ENCODE measurements at regions not wholly inside any gene's neighbourhood (a gene's known extent, or its start where the extent isn't known, plus 50 kb on each side); places are given as distances from the start of the nearest gene placed in this dataset.
"Not testable (repeated sequence)": the region's sequence is repeated elsewhere in the genome, so short reads cannot be mapped to it uniquely, and the experiment has no call there.

DNA sequence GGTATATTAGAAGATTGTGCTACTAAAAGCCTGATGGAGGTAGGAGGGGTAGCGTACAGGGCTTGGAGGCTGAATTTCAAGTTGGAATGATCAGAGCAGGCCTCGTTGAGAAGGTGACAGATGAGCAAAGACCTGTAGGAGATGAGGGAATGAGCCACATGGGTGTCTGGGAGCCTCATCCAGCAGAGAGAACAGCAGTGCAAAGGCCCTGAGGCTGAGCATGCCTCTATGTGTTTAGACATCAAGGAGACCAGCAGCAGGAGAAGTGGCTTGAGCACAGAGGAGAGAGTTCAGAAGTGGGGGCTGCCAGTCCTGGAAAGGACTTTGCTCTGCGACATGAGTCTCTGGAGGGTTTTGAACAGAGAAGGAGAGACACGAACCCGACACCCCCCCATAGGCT, 111.7 kb downstream of the TMEM130 start:
- Mint-ChIP-seq H3K36me3 (ENCODE audit: low read depth) (no peaks in the 10 kb centered on the region), H3K9me3 (peaks cover 8% of the 10 kb centered on the region), H3K4me3 (no peak overlapping the region), H3K27ac (ENCODE audit: unreplicated experiment) (no peak overlapping the region), H3K4me1 (peaks cover 3% of the 10 kb centered on the region), H3K27me3 (ENCODE audit: low read depth) (peaks cover 9% of the 10 kb centered on the region)
- TF ChIP-seq, protein P1, sequence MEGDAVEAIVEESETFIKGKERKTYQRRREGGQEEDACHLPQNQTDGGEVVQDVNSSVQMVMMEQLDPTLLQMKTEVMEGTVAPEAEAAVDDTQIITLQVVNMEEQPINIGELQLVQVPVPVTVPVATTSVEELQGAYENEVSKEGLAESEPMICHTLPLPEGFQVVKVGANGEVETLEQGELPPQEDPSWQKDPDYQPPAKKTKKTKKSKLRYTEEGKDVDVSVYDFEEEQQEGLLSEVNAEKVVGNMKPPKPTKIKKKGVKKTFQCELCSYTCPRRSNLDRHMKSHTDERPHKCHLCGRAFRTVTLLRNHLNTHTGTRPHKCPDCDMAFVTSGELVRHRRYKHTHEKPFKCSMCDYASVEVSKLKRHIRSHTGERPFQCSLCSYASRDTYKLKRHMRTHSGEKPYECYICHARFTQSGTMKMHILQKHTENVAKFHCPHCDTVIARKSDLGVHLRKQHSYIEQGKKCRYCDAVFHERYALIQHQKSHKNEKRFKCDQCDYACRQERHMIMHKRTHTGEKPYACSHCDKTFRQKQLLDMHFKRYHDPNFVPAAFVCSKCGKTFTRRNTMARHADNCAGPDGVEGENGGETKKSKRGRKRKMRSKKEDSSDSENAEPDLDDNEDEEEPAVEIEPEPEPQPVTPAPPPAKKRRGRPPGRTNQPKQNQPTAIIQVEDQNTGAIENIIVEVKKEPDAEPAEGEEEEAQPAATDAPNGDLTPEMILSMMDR (conservative IDR thresholded peaks at IDR 0.05), result no peak
- DNase-seq (ENCODE audit: low read depth, low spot score), result no peak

DNA sequence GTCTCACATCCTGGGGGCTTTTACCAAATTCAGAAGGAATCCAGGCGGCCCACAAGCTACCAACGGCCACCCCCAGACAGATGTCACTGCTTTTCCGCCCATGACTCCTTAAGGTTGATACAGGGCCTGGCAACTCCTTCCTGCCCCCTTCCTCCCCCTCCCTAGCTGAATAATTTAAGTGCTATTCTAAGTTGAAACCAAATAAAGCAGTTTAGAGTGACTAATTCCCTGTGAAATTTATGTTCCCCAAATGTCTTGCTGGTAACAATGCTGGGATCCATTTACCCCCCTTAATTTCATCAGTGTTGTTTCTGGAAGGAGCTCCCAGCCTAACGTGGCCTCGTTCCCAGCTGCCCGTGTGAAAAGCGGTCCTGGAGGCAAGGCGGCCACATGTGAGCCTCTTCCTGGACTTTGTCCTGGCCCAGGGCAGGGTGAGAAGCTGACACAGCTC, 109.6 kb downstream of the TMEM130 start:
- Mint-ChIP-seq H3K27ac (ENCODE audit: unreplicated experiment) (no peak overlapping the region), H3K36me3 (ENCODE audit: low read depth) (no peaks in the 10 kb centered on the region), H3K27me3 (ENCODE audit: low read depth) (peaks cover 9% of the 10 kb centered on the region), H3K4me3 (no peak overlapping the region), H3K9me3 (peaks cover 8% of the 10 kb centered on the region), H3K4me1 (peaks cover 3% of the 10 kb centered on the region)
- DNase-seq (ENCODE audit: low read depth, low spot score), result no peak
- TF ChIP-seq, protein P1 (conservative IDR thresholded peaks at IDR 0.05), result no peak

DNA sequence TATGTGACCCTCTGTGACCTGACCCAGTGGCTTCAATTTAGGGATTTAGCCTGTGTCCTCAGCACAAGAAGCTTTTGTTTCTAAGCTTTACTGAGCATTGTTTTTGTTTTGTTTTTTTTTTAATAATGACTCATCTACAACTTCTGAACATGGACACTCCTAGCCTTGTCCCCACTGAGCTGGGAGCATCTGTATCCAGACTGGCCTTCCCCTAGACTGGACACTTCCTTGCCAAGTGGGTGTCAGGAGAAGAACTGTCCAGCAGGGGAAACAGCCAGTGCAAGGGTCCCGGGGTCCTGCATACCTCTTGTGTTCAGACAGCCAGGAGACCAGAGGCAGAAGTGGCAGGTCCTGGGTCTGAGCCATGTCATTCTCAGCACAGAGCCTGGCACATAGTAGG, 108.6 kb downstream of the TMEM130 start:
- Mint-ChIP-seq H3K36me3 (ENCODE audit: low read depth) (no peaks in the 10 kb centered on the region), H3K27me3 (ENCODE audit: low read depth) (peaks cover 9% of the 10 kb centered on the region), H3K27ac (ENCODE audit: unreplicated experiment) (no peak overlapping the region), H3K4me3 (no peak overlapping the region), H3K9me3 (peaks cover 8% of the 10 kb centered on the region), H3K4me1 (peaks cover 3% of the 10 kb centered on the region)
- TF ChIP-seq, protein P1 (conservative IDR thresholded peaks at IDR 0.05), result no peak
- DNase-seq (ENCODE audit: low read depth, low spot score), result no peak

DNA sequence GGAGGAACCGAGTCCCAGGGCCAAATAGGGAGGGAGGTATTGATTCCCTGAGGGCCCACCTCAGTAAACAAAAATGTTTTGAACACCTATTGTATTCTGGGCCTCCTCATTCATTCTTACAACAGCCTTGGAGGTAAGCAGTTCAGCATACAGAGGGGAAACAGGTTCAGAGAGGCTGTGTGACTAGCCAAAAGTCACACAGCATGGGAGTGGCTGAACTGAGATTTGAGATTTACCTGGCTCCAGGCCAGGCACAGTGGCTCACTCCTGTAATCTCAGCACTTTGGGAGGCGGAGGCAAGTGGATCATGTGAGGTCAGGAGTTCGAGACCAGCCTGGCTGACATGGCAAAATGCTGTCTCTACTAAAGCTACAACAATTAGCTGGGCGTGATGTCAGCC, 107.2 kb downstream of the TMEM130 start:
- H3K4me1 Mint-ChIP-seq, result peaks cover 3% of the 10 kb centered on the region
- TF ChIP-seq, protein P1 (conservative IDR thresholded peaks at IDR 0.05), result no peak
- H3K36me3 Mint-ChIP-seq (ENCODE audit: low read depth), result no peaks in the 10 kb centered on the region
- H3K9me3 Mint-ChIP-seq, result peaks cover 8% of the 10 kb centered on the region
- H3K27ac Mint-ChIP-seq (ENCODE audit: unreplicated experiment), result no peak overlapping the region
- H3K4me3 Mint-ChIP-seq, result no peak overlapping the region
- no peak for DNase-seq (ENCODE audit: low read depth, low spot score)
- peaks cover 9% of the 10 kb centered on the region for H3K27me3 Mint-ChIP-seq (ENCODE audit: low read depth)

DNA sequence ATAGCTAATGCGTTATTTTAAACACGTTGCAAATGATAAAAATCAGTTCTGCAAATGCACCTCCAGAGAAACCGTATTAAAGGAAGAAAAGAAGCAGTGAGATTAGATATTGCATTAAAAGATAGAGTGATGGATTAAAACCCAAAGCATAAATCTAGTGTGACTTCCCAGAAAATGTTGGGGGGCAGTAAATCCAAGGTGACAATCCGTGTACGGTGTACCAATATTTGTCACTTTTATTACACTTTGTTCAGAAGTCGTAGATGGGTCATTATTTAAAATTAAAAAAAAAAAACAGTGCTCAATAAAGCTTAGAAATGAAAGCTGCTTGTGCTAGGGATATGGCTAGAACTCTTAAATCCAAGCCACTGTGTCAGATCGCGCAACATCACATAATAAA, 106.4 kb downstream of the TMEM130 start:
- DNase-seq (ENCODE audit: low read depth, low spot score), result no peak
- Mint-ChIP-seq H3K9me3 (peaks cover 3% of the 10 kb centered on the region), H3K27me3 (ENCODE audit: low read depth) (peaks cover 9% of the 10 kb centered on the region), H3K36me3 (ENCODE audit: low read depth) (no peaks in the 10 kb centered on the region), H3K4me3 (no peak overlapping the region), H3K27ac (ENCODE audit: unreplicated experiment) (no peak overlapping the region), H3K4me1 (peaks cover 3% of the 10 kb centered on the region)
- TF ChIP-seq, protein P1 (conservative IDR thresholded peaks at IDR 0.05), result no peak

DNA sequence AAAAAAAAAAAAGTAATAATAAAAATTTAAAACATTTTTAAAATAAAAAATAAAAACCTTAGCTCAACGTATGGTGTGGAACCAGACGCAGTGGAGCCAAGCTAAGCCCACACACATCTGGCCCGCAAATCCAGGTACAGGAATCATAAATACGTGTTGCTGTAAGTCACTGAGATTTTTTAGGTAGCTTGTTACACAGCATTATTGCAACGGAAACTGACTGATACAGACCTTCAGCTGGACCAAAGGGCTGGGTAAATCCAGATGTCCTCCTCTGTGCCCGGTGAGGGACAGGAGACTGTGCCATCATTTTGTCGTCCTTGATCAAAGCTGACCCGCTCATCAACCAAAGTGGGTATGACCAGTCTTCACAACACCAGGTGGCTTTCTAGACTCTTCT, 104.9 kb downstream of the TMEM130 start:
- H3K36me3 Mint-ChIP-seq (ENCODE audit: low read depth), result no peaks in the 10 kb centered on the region
- TF ChIP-seq, protein P1 (conservative IDR thresholded peaks at IDR 0.05), result no peak
- peaks cover 3% of the 10 kb centered on the region for H3K4me1 Mint-ChIP-seq
- H3K4me3 Mint-ChIP-seq, result no peak overlapping the region
- H3K27ac Mint-ChIP-seq (ENCODE audit: unreplicated experiment), result no peak overlapping the region
- H3K27me3 Mint-ChIP-seq (ENCODE audit: low read depth), result peaks cover 10% of the 10 kb centered on the region
- no peak for DNase-seq (ENCODE audit: low read depth, low spot score)
- H3K9me3 Mint-ChIP-seq, result no peaks in the 10 kb centered on the region

DNA sequence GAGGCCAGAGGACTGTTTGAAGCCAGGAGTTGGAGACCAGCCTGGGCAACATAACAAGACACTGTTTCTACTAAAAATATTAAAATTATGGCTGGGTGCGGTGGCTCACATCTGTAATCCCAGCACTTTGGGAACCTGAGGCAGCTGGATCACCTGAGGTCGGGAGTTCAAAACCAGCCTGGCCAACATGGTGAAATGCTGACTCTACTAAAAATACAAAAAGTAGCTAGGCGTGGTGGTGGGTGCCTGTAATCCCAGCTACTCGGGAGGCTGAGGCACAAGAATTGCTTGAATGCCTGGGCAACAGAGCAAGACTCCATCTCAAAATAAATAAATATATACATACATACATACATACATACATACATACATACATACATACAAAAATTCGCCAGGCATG, 99.7 kb downstream of the TMEM130 start:
- not testable (repeated sequence) for DNase-seq (ENCODE audit: low read depth, low spot score); H3K36me3 Mint-ChIP-seq (ENCODE audit: low read depth); H3K4me3 Mint-ChIP-seq; H3K9me3 Mint-ChIP-seq; H3K27ac Mint-ChIP-seq (ENCODE audit: unreplicated experiment)
- H3K4me1 Mint-ChIP-seq, result peaks cover 14% of the 10 kb centered on the region
- peaks cover 38% of the 10 kb centered on the region for H3K27me3 Mint-ChIP-seq (ENCODE audit: low read depth)
